Heart left ventricle (tissue), 16 donors: ENCODE measurements at regions not wholly inside any gene's neighbourhood (a gene's known extent, or its start where the extent isn't known, plus 50 kb on each side); places are given as distances from the start of the nearest gene placed in this dataset.

Source experiments
- ATAC-seq, 4 donors: fragments of 200-7000 bp; cut with Tn5 transposase; one replicate each; pipeline ENCODE4 v1.9.1; 2020 to 2022; ENCODE audit warnings: moderate library complexity in 4 of 4, mild to moderate bottlenecking in 3 of 4, moderate number of reproducible peaks in 1 of 4
- DNase-seq, 5 donors: peaks; one replicate each; pipeline ENCODE4 v3.0.0-alpha.2; 2020
- H3K27ac ChIP-seq, 12 donors: fragments of 200-600 bp; sonication (generic) in 4 of 12; one replicate each; pipeline versions ENCODE4 v1.5.0 to v1.8.0; 2016 to 2022; ENCODE audit warnings: mild to moderate bottlenecking in 2 of 12
- H3K27me3 ChIP-seq, 9 donors: fragments of 200-600 bp; sonication (generic) in 2 of 9; one replicate each; pipeline versions ENCODE4 v1.5.1 to v1.8.0; 2016 to 2022; ENCODE audit warnings: mild to moderate bottlenecking in 3 of 9
- H3K36me3 ChIP-seq, 9 donors: fragments of 200-600 bp; sonication (generic) in 2 of 9; one replicate each; pipeline versions ENCODE4 v1.5.0 to v1.8.0; 2018 to 2022; ENCODE audit warnings: mild to moderate bottlenecking in 2 of 9
- H3K4me1 ChIP-seq, 12 donors: fragments of 200-600 bp; sonication (generic) in 4 of 12; one replicate each; pipeline versions ENCODE4 v1.5.0 to v1.8.0; 2016 to 2022; ENCODE audit warnings: mild to moderate bottlenecking in 3 of 12
- H3K4me3 ChIP-seq, 12 donors: fragments of 200-600 bp; sonication (generic) in 4 of 12; one replicate each; pipeline versions ENCODE4 v1.5.0 to v1.8.0; 2017 to 2022; ENCODE audit warnings: mild to moderate bottlenecking in 9 of 12, moderate library complexity in 4 of 12
- H3K9me3 ChIP-seq, 12 donors: fragments of 200-600 bp; sonication (generic) in 4 of 12; one replicate each; pipeline versions ENCODE4 v1.5.0 to v1.8.0; 2016 to 2022; ENCODE audit warnings: mild to moderate bottlenecking in 1 of 12
- CTCF ChIP-seq, 12 donors: fragments of 200-600 bp; sonication (generic) in 4 of 12; IDR thresholded peaks; one replicate each; pipeline versions ENCODE4 v1.5.0 to v1.8.0; 2018 to 2022; ENCODE audit warnings: antibody characterized with exemption in 12 of 12, mild to moderate bottlenecking in 5 of 12
- POLR2A ChIP-seq, 2 donors: fragments of 450-650 bp; IDR thresholded peaks; one replicate each; pipeline ENCODE4 v1.6.1; 2017; ENCODE audit warnings: antibody characterized with exemption in 2 of 2, mild to moderate bottlenecking in 2 of 2, moderate library complexity in 2 of 2
- WGBS, 4 donors: extraction: QIAGEN DNeasy Blood & Tissue Kit in 2 of 4; methylation state at CpG; one replicate each; pipeline versions ENCODE4 v1.1.5 to v1.1.7; 2013 to 2018; 5-methylcytosine and 5-hydroxymethylcytosine counted together
- intact Hi-C, 10 donors: fragments of 100-400 bp; cut with DNase I; formaldehyde crosslinking; loops; one replicate each; pipeline versions ENCODE4 v1.11.1 to v1.14.2; 2022
- donor health status: ischemic (EF 13 %, LVEDD 7.1; RV severe dilation, severe dysfunction).
- donor health status: healthy with polysubstance abuse.
- donor health status: DM: no; HTN: yes; CAD: no.
- donor health status: DM: no; HTN: no; CAD: no.
- donor health status: ischemic (EF 25% LVEDD 6.9; RV normal size, moderate dysfunction).
- donor health status: ischemic (EF 25% LVEDD 5.7; RV mildly dilated, moderate dysfunction).
- donor health status: healthy.
- donor health status: DM: yes; HTN: yes; CAD: no.
- donor health status: ischemic (EF 35%, LVEDD 5.7; RV mildly dilated, moderate dysfunction).
- donor health status: nonischemic (EF 11% LVEDD 7.7; RV severe dilation, severe dysfunction).
- donor health status: DM: yes; HTN: yes; CAD: no.
- donor health status: PGD.
- donor health status: ischemic (EF 29% LVEDD 5.4; RV normal size, mild dysfunction).
- donor health status: nonischemic (EF 23%, LVEDD 6.1; RV moderate dilation, normal function).

GRCh38 chr4:154078504-154079350, 289.8 kb upstream of the SFRP2 start:
- DNase-seq (no peak), ATAC-seq (no peak)
- no peak for TF ChIP-seq CTCF (IDR thresholded peaks at IDR 0.05)
- no peak for TF ChIP-seq POLR2A (IDR thresholded peaks at IDR 0.05)
- WGBS, 4 donors, result 74 to 77% (median 75%) methylated on average over 8 of the region's 8 CpGs
- H3K4me1 ChIP-seq, result no peaks in the 10 kb centered on the region
- no peaks in the 10 kb centered on the region for H3K9me3 ChIP-seq
- no peaks in the 10 kb centered on the region for H3K27me3 ChIP-seq
- H3K27ac ChIP-seq, result no peak overlapping the region
- intact Hi-C loops, result no loop called here
- H3K36me3 ChIP-seq, result no peaks in the 10 kb centered on the region
- no peak overlapping the region for H3K4me3 ChIP-seq

DNA sequence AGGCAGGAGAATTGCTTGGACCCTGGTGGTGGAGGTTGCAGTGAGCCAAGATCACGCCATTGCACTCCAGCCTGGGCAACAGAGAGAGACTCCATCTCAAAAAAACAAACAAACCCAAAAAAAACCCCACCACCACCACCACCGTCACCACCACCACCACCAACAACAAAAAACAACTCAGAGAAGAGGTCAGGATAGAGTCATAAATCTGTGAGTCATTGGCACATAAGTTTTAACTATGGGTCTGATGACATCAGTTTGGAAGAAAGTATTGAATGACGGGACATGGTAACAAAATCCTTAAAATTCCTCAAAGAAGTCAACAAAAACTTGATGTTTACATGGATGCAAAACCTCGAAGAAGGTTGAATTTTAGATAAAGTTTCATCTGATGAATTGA, 288.0 kb upstream of the SFRP2 start:
- DNase-seq (no peak), ATAC-seq (no peak)
- Histone ChIP-seq H3K27ac (no peak overlapping the region), H3K27me3 (no peaks in the 10 kb centered on the region), H3K4me3 (no peak overlapping the region), H3K36me3 (no peaks in the 10 kb centered on the region), H3K9me3 (no peaks in the 10 kb centered on the region), H3K4me1 (no peaks in the 10 kb centered on the region)
- 68 to 80% (median 74%) methylated on average over 4 of the region's 4 CpGs for WGBS, 4 donors
- TF ChIP-seq POLR2A (IDR thresholded peaks at IDR 0.05) (no peak), CTCF (IDR thresholded peaks at IDR 0.05) (no peak)
- intact Hi-C loops, result no loop called here

DNA sequence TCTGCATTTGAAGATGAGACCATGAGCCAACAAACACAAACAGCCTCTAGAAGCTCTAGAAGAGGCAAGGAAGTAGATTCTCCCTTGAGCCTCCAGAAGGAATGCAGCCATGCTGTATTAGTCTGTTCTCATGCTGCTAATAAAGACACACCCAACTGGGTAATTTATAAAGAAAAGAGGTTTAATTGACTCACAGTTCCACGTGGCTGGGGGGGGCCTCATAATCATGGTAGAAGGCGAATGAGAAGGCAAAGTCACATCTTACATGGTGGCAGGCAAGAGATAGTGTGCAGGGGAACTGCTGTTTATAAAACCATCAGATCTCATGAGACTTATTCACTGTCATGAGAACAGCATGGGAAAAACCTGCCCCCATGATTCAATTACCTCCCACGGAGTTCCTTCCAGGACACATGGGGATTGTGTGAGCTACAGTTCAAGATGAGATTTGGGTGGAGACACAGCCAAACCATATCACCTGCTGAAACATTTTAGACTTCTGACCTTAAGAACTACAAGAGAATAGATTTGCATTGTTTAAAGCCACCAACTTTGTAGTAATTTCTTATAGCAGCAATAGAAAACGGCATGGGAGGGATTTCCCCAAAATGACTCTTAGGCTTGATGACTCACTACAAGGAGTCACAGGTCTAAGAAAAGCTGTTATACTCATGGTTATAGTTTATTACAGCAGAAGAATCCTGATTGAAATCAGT, 284.4 kb upstream of the SFRP2 start:
- Histone ChIP-seq H3K27ac (no peak overlapping the region), H3K4me1 (no peaks in the 10 kb centered on the region), H3K36me3 (no peaks in the 10 kb centered on the region), H3K9me3 (no peaks in the 10 kb centered on the region), H3K4me3 (no peak overlapping the region), H3K27me3 (no peaks in the 10 kb centered on the region)
- no peak for TF ChIP-seq CTCF (IDR thresholded peaks at IDR 0.05)
- TF ChIP-seq POLR2A (IDR thresholded peaks at IDR 0.05), result no peak
- ATAC-seq, result no peak
- 57 to 73% (median 63%) methylated on average over 4 of the region's 4 CpGs for WGBS, 4 donors
- intact Hi-C loops, result no loop called here
- no peak for DNase-seq

GRCh38 chr4:154067786-154068185, 278.9 kb upstream of the SFRP2 start:
- Histone ChIP-seq H3K36me3 (no peaks in the 10 kb centered on the region), H3K4me3 (no peak overlapping the region), H3K27me3 (no peaks in the 10 kb centered on the region), H3K9me3 (peaks cover 0 to 32% (median 13%) of the 10 kb centered on the region in 12 donors), H3K4me1 (no peaks in the 10 kb centered on the region), H3K27ac (no peak overlapping the region)
- TF ChIP-seq POLR2A (IDR thresholded peaks at IDR 0.05) (no peak), CTCF (IDR thresholded peaks at IDR 0.05) (no peak)
- intact Hi-C loops, result no loop called here
- DNase-seq (no peak), ATAC-seq (no peak)
